Mucosa of descending colon (tissue), 3 donors: ENCODE measurements at regions not wholly inside any gene's neighbourhood (a gene's known extent, or its start where the extent isn't known, plus 50 kb on each side); places are given as distances from the start of the nearest gene placed in this dataset.
A peak's percentile ranks its signal among the peaks of the same experiment; 100 is the strongest.
"Not testable (repeated sequence)": the region's sequence is repeated elsewhere in the genome, so short reads cannot be mapped to it uniquely, and the experiment has no call there.

Source experiments
- ATAC-seq: fragments of 200-7000 bp; cut with Tn5 transposase; one replicate; pipeline ENCODE4 v1.9.1; 2020; ENCODE audit warnings: mild to moderate bottlenecking, moderate library complexity
- DNase-seq, 3 donors: peaks; one replicate each; pipeline ENCODE4 v3.0.0-alpha.2; 2020
- H3K36me3 ChIP-seq: fragments of 200-600 bp; one replicate; pipeline ENCODE4 v1.8.0; 2021; ENCODE audit warnings: low read depth, mild to moderate bottlenecking
- H3K4me1 ChIP-seq: fragments of 200-600 bp; one replicate; pipeline ENCODE4 v1.8.0; 2021; ENCODE audit warnings: low read depth, mild to moderate bottlenecking
- H3K4me3 ChIP-seq: fragments of 200-600 bp; one replicate; pipeline ENCODE4 v1.8.0; 2021; ENCODE audit warnings: mild to moderate bottlenecking
- H3K9me3 ChIP-seq: fragments of 200-600 bp; one replicate; pipeline ENCODE4 v1.8.0; 2021; ENCODE audit warnings: mild to moderate bottlenecking
- CTCF ChIP-seq: fragments of 200-600 bp; IDR thresholded peaks from one replicate; pipeline ENCODE4 v1.8.0; 2022; ENCODE audit warnings: antibody characterized with exemption, mild to moderate bottlenecking
- intact Hi-C, 2 donors: fragments of 100-400 bp; cut with DNase I in 1 of 2; cut with micrococcal nuclease in 1 of 2; formaldehyde crosslinking; loops; one replicate each; pipeline versions ENCODE4 v1.11.0 to v1.11.1; 2022; cut with DNase I, micrococcal nuclease
- donor health status: DM: no; HTN: no; CAD: no; lungs with moderate emphysema.
- donor health status: DM: no; HTN: no; CAD: no.
- donor health status: DM: no; HTN: yes; CAD: no.

- no peak for ATAC-seq
- no peak for DNase-seq
- no peaks in the 10 kb centered on the region for H3K36me3 ChIP-seq
- H3K4me3 ChIP-seq: no peak overlapping the region
- no peak for TF ChIP-seq CTCF
- no peaks in the 10 kb centered on the region for H3K9me3 ChIP-seq
- H3K4me1 ChIP-seq: no peaks in the 10 kb centered on the region
- intact Hi-C loops: no loop called here
These were observed 61.6 kb upstream of the SGCG start for GRCh38 chr13:23119131-23119530.

GRCh38 chr13:23127540-23127939 lies 53.2 kb upstream of the SGCG start:
- intact Hi-C loops, H3K4me1 ChIP-seq, H3K36me3 ChIP-seq, H3K9me3 ChIP-seq, DNase-seq, H3K4me3 ChIP-seq, ATAC-seq: not testable (repeated sequence)

- H3K9me3 ChIP-seq: no peaks in the 10 kb centered on the region
- ATAC-seq: no peak
These were observed 51.4 kb upstream of the SGCG start for GRCh38 chr13:23129331-23129730.

More at GRCh38 chr13:23129331-23129730, 51.4 kb upstream of the SGCG start:
- H3K36me3 ChIP-seq: no peaks in the 10 kb centered on the region
- peak in 1 of 3 donors; percentile 12 for DNase-seq
- intact Hi-C loops: no loop called here
- H3K4me1 ChIP-seq: no peaks in the 10 kb centered on the region
- no peak for TF ChIP-seq CTCF
- no peak overlapping the region for H3K4me3 ChIP-seq
